HL-60 (cell line): ENCODE measurements at regions not wholly inside any gene's neighbourhood (a gene's known extent, or its start where the extent isn't known, plus 50 kb on each side); places are given as distances from the start of the nearest gene placed in this dataset.

Experiments
- GABPA ChIP-seq: IDR thresholded peaks from 2 replicates; pipeline ENCODE4 v1.6.1; 2012; ENCODE audit warnings: low read depth
- POLR2AphosphoS5 ChIP-seq: IDR thresholded peaks from 2 replicates; pipeline ENCODE4 v1.6.1; 2012; ENCODE audit warnings: low read depth
- SPI1 ChIP-seq: IDR thresholded peaks from 2 replicates; pipeline ENCODE4 v1.6.1; 2012; ENCODE audit warnings: low read depth, mild to moderate bottlenecking, borderline replicate concordance
- TF ChIP-seq, protein P1 (sequence below): IDR thresholded peaks from one replicate; pipeline ENCODE4 v1.5.1; 2011; ENCODE audit warnings: low read length, control low read depth, inconsistent platforms; ENCODE audit not compliant: insufficient read depth
- TF ChIP-seq, protein P2 (sequence below): IDR thresholded peaks from 2 replicates; pipeline ENCODE4 v1.6.1; 2012; ENCODE audit warnings: low read depth; ENCODE audit not compliant: insufficient replicate concordance

DNA sequence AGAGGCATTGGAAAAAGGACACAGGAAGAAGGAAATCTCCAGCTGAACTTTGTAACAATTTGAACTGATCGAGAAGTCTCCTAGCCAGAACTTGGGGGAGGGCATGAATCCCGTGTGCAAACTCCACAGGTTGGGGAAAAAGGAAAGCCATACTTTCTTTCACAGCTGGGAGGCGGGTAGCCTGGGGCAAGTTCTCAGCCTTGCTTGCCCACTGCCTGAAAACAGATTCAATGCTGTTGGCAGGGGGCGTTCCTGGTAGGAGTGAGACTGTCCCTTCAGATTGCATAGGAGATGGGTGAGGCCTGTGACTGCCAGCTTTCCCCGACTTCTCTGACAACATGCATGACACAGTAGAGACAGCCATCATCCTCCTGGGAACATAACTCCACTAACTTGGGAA, 289.1 kb upstream of the PHF14 start:
- TF ChIP-seq, protein P1, sequence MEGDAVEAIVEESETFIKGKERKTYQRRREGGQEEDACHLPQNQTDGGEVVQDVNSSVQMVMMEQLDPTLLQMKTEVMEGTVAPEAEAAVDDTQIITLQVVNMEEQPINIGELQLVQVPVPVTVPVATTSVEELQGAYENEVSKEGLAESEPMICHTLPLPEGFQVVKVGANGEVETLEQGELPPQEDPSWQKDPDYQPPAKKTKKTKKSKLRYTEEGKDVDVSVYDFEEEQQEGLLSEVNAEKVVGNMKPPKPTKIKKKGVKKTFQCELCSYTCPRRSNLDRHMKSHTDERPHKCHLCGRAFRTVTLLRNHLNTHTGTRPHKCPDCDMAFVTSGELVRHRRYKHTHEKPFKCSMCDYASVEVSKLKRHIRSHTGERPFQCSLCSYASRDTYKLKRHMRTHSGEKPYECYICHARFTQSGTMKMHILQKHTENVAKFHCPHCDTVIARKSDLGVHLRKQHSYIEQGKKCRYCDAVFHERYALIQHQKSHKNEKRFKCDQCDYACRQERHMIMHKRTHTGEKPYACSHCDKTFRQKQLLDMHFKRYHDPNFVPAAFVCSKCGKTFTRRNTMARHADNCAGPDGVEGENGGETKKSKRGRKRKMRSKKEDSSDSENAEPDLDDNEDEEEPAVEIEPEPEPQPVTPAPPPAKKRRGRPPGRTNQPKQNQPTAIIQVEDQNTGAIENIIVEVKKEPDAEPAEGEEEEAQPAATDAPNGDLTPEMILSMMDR, result no peak
- TF ChIP-seq, protein P2, sequence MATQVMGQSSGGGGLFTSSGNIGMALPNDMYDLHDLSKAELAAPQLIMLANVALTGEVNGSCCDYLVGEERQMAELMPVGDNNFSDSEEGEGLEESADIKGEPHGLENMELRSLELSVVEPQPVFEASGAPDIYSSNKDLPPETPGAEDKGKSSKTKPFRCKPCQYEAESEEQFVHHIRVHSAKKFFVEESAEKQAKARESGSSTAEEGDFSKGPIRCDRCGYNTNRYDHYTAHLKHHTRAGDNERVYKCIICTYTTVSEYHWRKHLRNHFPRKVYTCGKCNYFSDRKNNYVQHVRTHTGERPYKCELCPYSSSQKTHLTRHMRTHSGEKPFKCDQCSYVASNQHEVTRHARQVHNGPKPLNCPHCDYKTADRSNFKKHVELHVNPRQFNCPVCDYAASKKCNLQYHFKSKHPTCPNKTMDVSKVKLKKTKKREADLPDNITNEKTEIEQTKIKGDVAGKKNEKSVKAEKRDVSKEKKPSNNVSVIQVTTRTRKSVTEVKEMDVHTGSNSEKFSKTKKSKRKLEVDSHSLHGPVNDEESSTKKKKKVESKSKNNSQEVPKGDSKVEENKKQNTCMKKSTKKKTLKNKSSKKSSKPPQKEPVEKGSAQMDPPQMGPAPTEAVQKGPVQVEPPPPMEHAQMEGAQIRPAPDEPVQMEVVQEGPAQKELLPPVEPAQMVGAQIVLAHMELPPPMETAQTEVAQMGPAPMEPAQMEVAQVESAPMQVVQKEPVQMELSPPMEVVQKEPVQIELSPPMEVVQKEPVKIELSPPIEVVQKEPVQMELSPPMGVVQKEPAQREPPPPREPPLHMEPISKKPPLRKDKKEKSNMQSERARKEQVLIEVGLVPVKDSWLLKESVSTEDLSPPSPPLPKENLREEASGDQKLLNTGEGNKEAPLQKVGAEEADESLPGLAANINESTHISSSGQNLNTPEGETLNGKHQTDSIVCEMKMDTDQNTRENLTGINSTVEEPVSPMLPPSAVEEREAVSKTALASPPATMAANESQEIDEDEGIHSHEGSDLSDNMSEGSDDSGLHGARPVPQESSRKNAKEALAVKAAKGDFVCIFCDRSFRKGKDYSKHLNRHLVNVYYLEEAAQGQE, result no peak
- no peak for TF ChIP-seq POLR2AphosphoS5
- no peak for TF ChIP-seq GABPA
- no peak for TF ChIP-seq SPI1
